ENCODE measurements at regions not wholly inside any gene's neighbourhood (a gene's known extent, or its start where the extent isn't known, plus 50 kb on each side); places are given as distances from the start of the nearest gene placed in this dataset.
"Not testable (repeated sequence)": the region's sequence is repeated elsewhere in the genome, so short reads cannot be mapped to it uniquely, and the experiment has no call there.

DNA sequence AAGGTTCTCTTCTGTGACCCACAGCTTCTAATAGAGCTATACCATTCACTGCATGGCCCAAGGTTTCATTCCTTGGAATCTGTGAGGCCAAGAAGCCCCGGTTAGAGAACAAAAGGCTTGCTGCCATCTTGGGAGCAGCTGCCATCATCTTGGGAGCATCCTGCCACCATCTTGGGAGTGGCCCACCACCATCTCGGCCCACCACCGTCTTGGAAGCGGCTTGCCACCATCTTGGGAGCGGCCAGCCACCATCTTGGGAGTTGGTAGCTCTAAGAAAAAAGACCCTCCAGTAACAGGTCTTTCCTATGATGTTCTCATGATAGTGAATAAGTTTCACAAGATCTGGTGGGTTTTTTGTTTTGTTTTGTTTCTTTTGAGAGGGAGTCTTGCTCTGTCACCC lies 703.9 kb upstream of the ANO3 start:
- no peak for DNase-seq

DNA sequence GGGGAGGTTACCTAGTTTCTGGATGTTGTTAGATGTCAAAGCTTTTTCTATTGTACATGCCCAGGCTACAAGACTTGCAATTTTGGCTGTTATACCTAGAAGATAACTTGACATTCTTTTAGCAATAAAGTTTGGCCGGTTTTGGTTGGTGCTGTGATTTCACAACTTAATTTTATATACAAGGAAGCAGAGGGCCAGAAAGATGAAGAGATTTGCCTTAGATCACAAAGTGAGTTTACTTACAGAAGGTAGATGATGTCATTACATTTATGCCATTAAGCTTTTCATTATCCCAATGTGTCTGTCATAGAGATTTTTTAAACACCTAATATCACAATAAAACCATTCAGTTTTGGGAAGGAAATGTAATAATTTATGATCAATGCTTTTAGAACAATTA lies 698.7 kb upstream of the ANO3 start:
- DNase-seq, result no peak

DNA sequence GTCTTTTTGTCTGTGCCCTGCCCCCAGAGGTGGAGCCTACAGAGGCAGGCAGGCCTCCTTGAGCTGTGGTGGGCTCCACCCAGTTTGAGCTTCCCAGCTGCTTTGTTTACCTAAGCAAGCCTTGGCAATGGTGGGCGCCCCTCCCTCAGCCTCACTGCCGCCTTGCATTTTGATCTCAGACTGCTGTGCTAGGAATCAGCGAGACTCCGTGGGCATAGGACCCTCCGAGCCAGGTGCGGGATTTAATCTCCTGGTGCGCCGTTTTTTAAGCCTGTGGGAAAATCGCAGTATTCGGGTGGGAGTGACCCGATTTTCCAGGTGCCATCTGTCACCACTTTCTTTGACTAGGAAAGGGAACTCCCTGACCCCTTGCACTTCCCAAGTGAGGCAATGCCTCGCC lies 682.7 kb upstream of the ANO3 start:
- DNase-seq, result not testable (repeated sequence)

DNA sequence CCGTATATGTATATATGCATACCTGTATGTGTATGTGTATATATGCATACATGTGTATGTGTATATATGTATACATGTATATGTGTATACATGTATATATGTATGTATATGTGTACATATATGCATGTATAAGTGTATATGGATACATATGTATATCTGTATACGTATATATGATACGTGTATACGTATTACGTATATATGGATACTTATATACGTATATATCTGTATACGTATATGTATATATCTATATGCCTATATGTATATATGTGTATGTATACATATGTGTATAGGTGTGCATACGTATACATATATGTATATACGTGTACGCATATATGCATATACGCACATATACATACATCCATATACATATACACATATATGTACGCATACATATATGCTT lies 681.6 kb upstream of the ANO3 start:
- no peak for DNase-seq

DNA sequence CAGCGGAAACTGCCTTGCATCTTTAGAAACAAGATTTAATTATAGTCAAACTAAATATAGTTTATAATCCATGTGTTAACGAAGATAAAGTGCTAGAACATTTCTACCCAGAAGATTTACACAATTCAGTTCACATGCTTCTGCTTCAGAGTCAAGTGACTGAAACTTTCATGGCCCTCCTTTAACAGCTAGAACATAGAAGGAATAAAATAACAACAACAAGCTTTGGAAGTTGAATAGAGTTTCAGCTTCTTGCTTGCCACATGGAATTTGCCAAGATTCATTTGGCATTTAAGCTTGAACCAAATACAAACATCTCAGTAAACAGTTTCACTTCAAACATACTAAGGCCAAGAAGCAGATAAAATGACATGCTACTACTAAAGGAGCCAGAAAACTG lies 676.3 kb upstream of the ANO3 start:
- no peak for DNase-seq

DNA sequence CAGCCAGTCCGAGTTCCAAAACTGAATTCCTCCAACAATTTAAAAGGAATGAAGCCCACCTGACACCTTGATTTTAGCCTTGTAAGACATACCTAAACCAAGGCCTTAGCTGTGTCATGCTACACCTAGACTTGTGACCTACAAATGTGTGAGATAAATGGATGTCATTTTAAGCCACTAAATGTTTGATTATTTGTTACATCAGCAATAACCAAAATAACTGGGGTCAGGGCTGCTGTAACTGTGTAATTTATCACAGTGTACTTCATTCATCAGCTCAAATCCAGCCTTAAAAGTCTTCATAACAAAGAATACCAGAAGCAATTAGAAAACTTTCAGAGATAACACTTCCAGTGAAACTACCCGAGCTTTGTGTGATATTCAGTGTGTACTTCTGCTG lies 673.0 kb upstream of the ANO3 start:
- no peak for DNase-seq

DNA sequence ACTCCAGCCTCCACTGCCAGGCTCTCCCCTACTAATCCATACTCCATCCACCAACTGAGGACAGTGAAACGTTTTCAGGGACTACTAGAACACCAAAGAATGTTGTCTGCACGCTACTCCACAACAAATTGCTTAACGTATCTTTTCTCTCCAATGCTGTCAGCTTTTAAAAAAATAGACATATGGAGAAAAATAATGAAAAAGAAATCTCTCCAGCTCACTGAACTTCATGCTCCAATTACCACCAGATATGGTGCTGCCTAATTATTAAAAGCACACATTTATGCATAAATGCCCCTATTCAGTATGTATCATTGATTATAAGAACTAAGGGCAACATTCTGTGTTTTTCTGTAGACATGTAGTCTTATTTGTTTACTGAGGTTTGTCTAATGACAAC lies 672.2 kb upstream of the ANO3 start:
- no peak for DNase-seq

DNA sequence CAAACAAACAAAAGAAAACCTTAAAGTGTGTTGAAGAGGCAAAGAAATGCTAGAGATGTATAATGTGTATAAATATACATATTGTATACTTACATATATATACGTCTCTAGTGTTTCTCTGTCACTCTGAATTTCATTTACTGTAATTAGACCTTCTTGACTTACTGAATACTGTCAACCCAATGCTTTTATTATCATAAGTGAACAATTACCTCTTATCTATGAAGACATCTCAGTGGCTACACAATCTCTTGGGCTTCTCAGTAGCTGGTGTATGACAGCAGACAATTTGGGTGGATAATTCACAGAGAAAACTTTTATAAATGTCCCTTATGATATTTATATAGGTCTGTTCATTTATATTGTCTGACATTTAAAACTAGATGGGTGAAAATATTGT lies 664.1 kb upstream of the ANO3 start:
- DNase-seq, result no peak

DNA sequence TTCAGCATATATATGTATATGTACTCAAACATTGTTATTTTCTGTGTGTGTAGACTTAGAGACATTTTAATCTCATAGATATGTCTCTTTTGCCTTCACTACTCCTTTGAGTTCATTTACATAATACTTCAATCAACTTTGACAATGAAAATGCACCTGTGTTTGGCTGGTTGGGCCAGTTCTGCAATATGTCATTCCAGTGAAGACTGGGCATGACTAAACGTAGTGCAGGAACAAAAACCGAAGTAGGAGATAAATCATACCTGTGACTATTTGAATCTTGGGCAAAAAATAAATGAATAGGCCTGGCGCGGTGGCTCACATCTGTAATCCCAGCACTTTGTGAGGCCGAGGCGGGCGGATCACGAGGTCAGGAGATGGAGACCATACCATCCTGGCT lies 640.0 kb upstream of the ANO3 start:
- no peak for DNase-seq

DNA sequence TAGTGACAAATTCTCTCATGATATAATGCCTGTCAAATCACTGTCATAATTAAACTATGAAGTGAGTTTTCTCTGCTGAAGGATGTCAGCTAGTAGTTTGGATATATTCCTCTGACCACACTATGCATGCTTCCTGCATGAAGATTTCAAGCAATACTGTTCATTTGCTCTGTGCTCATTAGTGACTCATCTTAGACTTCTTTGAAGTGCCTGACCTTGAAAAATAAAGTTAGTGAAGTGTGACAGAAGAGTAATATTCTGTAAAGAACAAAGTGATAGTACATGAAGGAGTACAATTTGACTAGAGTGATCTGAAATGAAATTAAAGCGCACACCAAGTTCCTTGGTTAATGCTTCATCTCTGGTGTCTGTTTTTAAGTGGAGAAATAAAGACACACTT lies 629.5 kb upstream of the ANO3 start:
- no peak for DNase-seq

DNA sequence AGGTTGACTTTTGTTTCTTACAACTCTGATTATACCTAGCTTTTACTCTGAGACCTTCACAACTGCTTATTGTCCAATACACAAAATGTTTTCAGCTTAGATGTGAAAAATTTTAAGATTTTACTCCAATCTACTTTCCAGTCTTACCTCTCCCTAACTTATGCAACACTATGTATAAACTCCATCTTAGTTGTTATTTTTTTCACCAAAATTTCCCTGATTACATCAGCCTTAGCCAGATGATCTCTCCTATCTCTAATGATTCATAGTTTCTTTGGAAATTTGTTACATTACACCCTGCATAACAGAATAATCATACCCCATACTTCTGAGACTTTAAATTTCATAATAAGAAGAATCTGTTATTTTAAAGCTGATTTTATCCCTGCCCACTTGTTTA lies 621.0 kb upstream of the ANO3 start:
- no peak for DNase-seq

DNA sequence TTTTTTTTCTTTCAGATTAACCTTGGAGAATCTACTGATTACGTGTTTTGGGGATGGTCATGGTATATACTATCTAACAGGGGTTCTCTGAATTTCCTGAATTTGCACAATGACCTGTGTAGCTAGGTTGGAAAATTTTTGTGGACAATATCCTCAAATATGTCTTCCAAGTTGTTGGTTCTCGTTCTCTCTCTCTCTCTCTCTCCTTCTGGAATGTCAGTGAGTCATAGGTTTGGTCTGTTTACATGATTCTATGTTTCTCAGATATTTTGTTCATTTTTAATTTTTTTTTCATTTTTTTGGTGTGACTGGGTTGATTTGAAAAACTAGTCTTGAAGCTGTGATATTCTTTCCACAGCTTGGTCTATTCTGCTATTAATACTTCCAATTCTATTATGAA lies 604.0 kb upstream of the ANO3 start:
- peak; percentile 14 for DNase-seq

DNA sequence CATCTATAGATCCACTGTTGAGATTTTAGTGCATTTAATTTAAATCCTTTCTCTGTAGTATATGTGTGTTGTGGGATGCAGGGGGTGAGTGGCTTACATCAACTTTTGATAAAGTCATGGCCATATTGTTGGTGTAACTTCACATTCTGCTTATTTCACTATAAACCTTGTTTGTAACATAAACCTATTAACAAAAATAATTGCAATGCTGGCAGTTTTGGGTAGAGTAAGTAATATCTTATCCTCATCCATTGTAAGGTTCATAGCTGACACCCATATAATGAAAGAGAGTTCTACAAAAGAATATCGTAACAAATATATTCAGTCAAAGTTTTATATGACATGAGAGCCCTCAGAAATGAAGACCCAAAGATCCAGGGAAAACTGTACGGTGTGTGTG lies 601.7 kb upstream of the ANO3 start:
- DNase-seq, result no peak

DNA sequence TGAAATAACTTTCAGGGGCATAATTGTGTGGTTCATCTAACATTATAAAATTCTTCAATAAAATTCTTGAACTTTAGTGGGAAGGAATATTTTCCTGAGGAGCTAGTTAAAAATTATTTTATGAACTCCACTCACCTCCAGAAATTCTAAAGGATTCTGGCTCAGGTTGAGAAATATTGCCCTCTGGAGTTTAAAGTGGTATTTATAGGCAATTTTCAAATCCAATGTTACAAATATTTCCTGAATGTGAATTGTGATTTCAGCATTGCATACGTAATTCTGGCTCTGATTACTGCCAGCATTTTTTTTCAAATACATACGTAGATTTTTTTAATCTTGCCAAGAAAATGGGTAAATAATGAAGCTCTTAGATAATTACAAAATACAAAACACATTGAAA lies 598.2 kb upstream of the ANO3 start:
- peak; percentile 4 for DNase-seq

DNA sequence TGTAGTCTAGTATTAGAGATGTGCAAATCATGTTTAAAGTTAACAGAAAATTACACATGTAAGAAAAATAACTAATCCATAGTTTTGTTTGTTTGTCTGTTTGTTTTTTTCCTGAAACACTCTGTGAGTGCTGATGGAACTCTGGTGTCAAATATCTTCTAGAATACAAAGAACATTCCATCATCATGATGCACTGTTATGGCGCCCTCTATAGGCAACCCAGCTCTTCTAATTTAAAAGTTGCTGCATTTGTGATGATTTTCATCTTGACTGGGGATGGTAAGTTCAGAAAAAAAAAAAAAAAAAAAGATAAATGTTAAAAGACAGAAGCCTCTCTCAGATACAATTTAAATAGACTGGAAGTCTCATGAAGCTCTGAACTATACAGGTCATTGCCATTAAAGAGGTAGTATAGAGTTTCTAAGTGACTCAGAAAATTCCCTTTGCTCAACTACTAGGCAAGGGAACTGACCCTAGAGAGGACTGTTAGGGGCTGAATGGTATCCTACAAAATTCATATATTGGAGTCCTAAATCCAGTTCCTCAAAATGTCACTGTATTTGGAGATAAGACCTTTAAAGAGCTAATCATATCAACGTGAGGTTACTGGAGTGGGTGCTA lies 597.2 kb upstream of the ANO3 start:
- DNase-seq, result peak; percentile 47

DNA sequence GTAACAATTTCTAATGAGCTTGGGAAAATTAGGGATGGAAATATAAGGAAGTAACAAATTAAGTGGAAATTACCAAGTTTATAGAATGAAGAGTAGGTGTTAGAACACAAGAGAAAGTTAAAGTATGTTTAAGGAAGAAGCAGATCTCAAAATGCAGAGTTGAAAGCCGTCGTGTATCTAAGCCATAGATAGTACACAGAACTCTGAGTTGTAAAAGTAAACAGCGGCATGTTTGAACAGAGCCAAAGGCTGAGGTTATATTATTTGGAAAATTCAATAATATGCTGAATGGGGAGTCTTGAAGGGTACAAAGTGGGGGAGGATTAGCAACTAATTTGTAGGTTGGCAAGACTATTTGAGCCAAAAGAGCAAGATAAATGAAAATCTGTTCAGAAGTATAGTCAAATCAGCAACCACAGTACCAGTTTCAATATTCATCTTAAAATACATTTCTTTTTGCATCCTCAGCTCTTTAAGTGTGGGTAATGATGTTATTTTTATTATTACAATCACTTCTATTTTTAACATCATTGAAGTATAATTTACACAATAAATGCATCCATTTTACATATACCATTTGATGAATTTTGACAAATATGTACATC lies 594.8 kb upstream of the ANO3 start:
- DNase-seq, result no peak

DNA sequence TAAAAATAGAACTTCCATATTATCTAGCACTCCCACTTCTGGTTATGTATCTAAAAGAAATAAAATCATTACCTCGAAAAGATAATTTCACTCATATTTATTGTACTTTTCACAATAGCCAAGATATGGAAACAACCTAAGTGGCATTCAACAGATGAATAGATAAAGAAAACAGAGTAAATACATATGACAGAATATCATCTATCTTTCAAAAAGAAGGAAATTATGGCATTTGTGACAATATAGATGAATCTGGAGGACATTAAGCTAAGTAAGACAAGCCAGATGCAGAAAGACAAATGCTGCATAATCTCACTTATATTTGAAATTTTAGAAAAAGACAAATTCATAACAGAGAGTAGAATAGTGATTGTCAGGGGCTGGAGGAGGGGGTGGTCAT lies 590.0 kb upstream of the ANO3 start:
- DNase-seq, result no peak

DNA sequence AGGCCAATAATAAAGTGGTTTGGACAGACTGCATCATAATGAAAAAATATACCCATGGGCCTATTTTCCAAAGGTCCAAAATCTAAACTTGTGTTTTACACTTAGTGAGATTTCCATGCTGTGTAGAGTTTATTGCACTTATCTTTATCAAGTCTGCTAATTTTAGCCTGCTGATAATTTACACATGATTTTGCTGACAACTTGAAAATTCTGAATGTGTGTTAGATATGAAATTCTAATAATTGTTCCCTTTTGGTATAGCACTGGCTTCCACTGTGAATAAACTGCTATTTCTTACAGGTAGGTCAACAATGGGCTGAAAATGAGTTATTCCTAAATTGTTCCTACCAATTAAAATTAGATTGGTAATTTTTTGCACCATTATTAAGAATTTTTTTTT lies 589.1 kb upstream of the ANO3 start:
- DNase-seq, result no peak

DNA sequence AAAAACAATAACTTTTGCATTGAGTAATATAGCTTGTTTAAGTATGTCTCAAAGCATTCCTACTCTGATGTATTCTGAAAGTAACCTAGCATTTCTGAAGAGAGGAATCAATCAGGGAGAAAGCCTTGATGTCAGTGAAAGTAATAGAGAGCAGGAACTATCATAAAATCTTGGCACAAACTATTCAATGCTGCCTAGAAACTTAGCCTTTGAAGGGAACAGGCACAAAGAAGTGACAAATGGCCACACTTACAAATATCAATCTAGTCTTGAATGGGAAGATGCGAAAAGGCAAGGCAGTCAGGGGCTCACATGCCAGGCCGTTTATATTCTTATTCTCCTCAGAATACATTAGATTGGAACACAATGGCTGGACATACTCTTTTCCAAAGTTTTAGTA lies 576.5 kb upstream of the ANO3 start:
- DNase-seq, result no peak

DNA sequence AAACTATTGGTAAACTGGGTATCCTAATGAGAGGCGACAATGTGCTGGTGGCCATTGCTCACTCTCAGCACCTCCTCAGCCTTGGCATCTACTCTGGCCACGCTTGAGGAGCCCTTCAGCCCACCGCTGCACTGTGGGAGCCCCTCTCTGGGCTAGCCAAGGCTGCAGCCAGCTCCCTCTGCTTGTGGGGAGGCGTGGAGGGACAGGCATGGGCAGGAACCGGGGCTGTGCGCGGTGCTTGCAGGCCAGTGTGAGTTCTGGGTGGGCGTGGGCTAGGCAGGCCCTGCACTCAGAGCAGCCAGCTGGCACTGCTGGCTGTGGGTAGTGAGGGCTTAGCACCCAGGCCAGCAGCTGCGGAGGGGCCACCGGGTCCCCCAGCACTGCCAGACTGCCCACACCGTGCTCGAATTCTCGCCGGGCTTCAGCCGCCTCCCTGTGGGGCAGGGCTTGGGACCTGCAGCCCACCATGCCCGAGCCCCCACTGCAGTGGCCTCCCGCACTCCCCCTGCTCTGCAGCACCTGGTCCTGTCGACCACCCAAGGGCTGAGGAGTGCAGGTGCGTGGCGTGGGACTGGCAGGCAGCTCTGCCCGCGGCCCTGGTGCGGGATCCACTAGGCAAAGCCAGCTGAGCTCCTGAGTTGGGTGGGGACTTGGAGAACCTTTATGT lies 575.9 kb upstream of the ANO3 start:
- no peak for DNase-seq

DNA sequence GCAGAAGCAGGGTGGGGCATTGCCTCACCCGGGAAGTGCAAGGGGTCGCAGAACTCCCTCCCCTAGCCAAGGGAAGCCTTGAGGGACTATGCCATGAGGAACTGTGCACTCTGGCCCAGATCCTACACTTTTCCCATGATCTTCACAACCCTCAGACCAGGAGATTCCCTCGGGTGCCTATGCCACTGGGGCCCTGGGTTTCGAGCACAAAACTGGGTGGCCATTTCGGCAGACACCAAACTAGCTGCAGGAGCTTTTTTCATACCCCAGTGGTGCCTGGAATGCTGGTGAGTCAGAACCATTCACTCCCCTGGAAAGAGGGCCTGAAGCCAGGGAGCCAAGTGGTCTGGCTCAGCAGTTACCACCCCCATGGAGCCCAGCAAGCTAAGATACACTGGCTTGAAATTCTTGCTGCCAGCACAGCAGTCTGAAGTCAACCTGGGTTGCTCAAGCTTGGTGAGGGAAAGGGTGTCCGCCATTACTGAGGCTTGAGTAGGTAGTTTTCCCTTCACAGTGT lies 573.7 kb upstream of the ANO3 start:
- DNase-seq, result no peak

DNA sequence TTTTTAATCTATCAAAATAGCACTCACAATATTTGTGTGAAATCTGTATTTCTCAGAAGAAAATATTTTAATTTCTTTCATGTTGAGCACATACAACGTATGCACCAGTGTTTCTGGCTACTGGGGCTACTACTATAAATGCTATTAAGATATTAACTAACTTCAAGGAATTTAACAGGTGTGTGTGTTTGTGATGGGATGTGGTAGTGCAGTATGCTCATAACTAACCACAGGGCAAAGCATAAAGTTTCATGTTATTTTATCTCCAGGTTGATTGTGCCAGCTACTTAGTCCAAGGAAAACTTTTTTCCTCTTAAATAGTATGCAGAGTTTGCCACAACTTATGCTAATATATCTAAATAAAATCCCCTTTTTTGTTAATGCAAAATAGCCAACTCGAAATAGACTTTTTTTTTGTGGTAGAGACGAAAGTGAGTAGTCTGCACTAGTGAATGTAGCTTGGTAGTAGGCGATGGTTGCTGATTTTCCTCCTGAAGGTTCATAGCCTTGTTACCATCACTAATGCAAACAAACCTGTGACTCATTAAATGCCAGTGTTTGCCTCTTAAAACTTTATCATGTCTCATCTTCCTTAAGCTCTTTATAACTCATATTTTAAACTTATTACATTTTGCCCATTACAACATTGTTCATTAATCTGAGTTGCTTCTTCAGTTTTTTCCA lies 565.5 kb upstream of the ANO3 start:
- no peak for DNase-seq

DNA sequence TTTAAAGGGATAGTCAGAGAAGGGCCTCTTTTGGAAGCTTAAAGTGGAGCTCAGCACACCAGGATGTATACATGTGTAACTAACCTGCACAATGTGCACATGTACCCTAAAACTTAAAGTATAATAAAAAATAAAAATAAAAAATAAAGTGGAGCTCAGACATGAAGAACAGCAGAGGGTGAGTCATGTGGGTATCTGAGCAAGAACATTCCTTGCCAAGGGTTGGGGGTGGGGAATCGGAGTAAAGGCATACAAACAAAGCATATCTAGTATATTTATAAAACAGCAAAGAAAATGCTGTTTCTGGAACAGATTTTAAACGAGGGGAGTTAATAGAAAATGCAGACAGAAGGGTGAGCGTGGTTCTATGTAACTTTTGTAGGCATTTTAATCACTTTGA lies 562.6 kb upstream of the ANO3 start:
- peak; percentile 21 for DNase-seq

DNA sequence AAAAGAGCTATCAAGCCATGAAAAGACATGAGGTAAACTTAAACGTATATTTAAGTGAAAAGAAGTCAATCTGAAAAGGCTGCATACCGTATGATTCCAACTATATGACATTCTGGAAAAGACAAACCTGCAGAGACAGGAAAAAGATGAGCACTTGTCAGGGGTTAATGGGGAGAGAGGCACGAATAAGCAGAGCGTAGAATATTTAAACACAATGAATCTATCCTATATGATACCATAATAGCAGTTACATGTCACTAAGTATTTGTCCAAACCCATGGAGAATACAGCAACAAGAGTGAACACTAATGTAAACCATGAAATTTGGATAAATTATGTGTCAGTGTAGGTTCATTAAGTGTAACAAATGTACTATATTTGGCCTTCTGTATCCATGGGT lies 560.3 kb upstream of the ANO3 start:
- no peak for DNase-seq

Data from fibroblast of skin of right biceps (primary cell).